ENCODE measurements at regions not wholly inside any gene's neighbourhood (a gene's known extent, or its start where the extent isn't known, plus 50 kb on each side); places are given as distances from the start of the nearest gene placed in this dataset.

GRCh38 chr6:82836022-82836575, 229.5 kb downstream of the UBE3D start:
- DNase-seq = no peak

- DNase-seq = no peak
Measured at GRCh38 chr6:82840571-82840970, 225.1 kb downstream of the UBE3D start.

GRCh38 chr6:82841309-82841708, 224.3 kb downstream of the UBE3D start:
- no peak for DNase-seq
